GM18498 (cell line): ENCODE measurements at regions not wholly inside any gene's neighbourhood (a gene's known extent, or its start where the extent isn't known, plus 50 kb on each side); places are given as distances from the start of the nearest gene placed in this dataset.
"Not testable (repeated sequence)": the region's sequence is repeated elsewhere in the genome, so short reads cannot be mapped to it uniquely, and the experiment has no call there.

Source experiments
- ATAC-seq: cut with Tn5 transposase; IDR thresholded peaks from one replicate; pipeline ENCODE4 v1.9.1; 2021; ENCODE audit warnings: mild to moderate bottlenecking, moderate library complexity; ENCODE audit not compliant: unreplicated experiment

DNA sequence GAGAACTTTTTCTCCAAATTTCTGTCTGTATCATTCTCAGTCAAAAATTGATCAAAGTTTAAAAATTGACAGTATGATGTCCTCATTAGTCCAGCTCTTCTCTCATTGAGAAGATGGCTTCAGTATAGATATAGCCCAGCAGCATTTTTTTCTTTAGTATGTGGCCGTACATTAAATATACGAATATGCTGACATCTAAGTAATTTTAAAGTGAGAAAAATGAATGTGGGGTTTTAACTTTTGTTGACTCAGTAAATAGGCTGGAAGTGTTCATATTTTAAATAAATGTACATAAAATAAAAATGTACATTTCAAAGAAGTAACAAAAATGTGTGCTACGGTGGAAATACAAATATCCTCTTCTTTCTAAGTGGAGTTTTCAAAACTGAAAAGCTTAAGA is 123.5 kb upstream of the PKN2 start:
- no peak for ATAC-seq

GRCh38 chr1:88562991-88563390 is 121.1 kb upstream of the PKN2 start:
- ATAC-seq, result no peak

DNA sequence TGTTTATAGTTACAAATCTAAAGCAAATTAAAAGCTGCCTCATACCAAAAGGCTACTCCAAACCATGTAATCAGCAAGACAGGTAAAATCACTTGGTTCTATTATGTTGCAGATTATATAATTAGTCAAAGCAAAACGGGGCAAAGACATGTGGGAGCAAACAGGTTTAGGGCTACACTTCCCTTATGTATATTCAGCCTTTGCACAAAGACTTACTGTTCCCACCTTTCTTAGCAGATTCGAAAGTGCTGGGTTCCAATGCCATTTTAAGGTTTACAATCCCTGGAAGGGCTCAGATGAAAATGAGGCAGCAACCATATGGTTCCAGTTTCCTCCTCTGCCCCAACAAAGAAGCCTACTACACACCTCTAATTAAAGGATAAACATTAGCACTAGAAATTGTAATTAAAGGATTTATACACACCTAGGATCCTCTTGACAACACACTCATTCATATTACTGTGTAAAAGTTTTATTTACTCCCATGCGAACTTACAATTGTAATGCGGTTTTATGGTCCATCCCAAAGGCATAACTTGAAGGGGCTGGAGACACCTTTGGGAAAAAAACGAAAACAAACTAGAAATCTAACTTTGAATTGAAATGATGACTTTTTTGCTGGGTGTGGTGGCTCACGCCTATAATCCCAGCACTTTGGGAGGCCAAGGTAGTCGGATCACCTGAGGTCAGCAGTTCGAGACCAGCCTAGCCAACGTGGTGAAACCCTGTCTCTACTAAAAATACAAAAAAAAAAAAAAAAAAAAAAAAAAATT is 117.3 kb upstream of the PKN2 start:
- ATAC-seq, result no peak

- no peak for ATAC-seq
Observed at GRCh38 chr1:88571506-88571905, 112.6 kb upstream of the PKN2 start.

- no peak for ATAC-seq
Observed at GRCh38 chr1:88579598-88579997, 104.5 kb upstream of the PKN2 start.

GRCh38 chr1:88581703-88582102 is 102.4 kb upstream of the PKN2 start:
- ATAC-seq, result no peak

DNA sequence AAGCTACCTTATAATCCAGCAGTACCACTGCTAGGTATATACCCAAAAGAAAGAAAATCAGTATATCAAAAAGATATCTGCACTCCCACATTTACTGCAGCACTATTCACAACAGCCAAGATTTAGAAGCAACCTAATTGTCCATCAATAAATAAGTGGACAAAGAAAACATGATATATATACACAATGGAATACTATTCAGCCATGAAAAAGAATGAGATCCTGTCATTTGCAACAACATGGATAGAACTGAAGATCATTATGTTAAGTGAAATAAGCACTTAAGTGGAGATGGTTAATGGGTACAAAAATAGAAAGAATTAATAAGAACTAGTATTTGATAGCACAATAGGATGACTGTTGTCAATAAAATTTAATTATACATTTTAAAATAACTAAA is 90.7 kb upstream of the PKN2 start:
- no peak for ATAC-seq

DNA sequence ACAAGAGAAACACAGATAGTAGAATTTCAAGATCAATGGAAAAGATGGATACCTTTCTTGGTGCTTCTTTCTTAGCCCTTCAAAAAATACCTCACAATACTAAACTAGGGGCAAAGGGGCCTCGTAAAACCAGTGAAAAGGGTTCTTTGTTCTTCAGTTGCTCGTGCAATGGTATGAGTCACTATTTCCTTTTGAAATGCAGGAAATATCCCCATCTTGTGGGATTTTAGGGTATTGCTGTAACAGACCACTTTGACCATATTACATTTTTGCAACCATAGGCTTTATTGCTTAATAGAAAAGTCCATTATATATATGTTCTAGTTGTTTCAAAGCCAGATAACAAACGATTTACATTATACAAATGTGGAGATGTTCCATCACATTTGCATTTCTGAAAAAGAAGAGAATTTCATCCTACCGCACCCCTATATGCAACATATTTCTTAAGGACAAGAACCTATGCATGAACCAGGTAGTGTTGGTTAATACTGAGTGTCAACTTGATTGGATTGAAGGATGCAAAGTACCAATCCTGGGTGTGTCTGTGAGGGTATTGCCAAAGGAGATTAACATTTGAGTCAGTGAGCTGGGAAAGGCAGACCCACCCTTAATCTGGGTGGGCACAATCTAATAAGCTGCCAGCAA is 88.6 kb upstream of the PKN2 start:
- no peak for ATAC-seq

DNA sequence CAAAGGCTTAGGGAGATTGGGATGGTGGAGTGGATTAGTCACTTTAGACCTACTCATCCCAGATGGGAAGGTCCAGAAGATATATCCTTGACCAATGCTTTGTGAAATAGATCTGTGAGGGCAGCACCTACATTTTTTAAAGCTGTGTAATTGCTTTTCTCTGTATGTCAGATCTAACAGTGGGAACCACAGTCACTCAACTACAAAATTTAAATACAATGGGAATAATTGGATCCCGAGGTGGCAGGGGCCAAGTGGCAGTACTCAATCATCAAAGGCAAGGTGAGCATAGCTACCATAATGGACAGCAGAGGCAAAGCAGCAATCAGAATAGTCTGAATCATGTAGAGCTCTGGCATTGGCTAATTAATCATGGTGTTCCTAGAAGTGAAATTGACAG is 86.1 kb upstream of the PKN2 start:
- not testable (repeated sequence) for ATAC-seq

- peak; percentile 74 for ATAC-seq
Observed at GRCh38 chr1:88608139-88608943, 75.7 kb upstream of the PKN2 start.

GRCh38 chr1:88609051-88609450 is 75.0 kb upstream of the PKN2 start:
- no peak for ATAC-seq

DNA sequence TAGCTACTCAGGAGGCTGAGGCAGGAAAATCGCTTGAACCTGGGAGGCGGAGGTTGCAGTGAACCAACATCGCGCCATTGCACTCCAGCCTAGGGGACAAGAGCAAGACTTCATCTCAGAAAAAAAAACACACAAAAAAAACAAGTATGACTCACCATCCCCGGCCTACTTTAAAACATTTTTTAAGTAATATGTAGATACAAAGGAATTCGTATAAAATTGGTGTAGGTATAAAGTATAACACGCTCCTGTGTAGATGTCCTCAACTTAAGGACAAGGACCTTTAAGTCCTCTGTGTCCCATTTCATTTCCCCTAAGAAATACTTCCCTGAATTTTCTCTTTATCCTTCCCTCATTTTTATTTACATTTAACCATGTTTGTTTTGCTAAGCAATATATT is 73.4 kb upstream of the PKN2 start:
- no peak for ATAC-seq

DNA sequence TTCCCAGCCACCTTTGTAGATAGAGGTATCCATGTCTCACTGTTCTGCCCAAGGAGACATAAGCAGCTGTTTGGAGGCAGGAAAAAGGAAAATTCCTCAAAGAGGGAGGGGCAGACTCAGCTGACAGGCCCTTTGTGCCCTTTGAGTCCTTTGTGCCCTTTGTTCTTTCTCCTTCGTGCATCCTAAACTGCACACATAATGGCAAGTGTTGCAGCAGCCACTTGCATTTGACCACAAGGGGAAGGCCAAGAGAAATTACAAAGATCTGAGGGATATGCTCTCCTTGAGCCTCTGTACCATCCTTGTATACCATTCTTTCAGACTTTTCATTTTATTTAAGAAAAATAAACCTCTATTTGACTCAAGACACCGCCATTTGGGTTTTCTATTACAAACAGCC is 71.8 kb upstream of the PKN2 start:
- no peak for ATAC-seq

GRCh38 chr1:88612773-88613172 is 71.3 kb upstream of the PKN2 start:
- ATAC-seq, result no peak

- ATAC-seq, result no peak
Observed at GRCh38 chr1:88618331-88618730, 65.7 kb upstream of the PKN2 start.

DNA sequence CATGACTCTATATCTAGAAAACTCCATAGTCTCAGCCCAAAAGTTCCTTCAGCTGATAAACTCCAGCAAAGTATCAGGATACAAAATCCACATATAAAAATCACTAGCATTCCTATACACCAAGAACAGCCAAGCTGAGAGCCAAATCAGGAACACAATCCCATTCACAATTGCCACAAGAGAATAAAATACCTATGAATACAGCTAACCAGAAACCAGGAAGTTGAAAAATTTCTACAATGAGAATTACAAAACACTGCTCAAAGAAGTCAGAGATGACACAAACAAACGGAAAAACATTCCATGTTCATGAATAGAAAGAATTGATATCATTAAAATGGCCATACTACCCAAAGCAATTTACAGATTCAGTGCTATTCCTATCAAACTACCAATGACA is 61.0 kb upstream of the PKN2 start:
- not testable (repeated sequence) for ATAC-seq
